GM12878 (cell line): ENCODE measurements at regions not wholly inside any gene's neighbourhood (a gene's known extent, or its start where the extent isn't known, plus 50 kb on each side); places are given as distances from the start of the nearest gene placed in this dataset.

Experiments used
- ATF2 ChIP-seq: IDR thresholded peaks from 2 replicates; pipeline ENCODE4 v1.6.1; 2012; ENCODE audit warnings: low read length, inconsistent platforms
- CEBPZ ChIP-seq: fragments of 150-350 bp; IDR thresholded peaks from 2 replicates; pipeline ENCODE4 v1.6.1; 2016; ENCODE audit warnings: low read depth, low read length
- FOXK2 ChIP-seq: fragments of 450-650 bp; IDR thresholded peaks from 2 replicates; pipeline ENCODE4 v1.6.1; 2017; ENCODE audit warnings: mild to moderate bottlenecking, moderate library complexity
- FOXM1 ChIP-seq: IDR thresholded peaks from 2 replicates; pipeline ENCODE4 v1.6.1; 2012; ENCODE audit warnings: low read depth, mild to moderate bottlenecking, inconsistent platforms, low read length, moderate library complexity
- HSF1 ChIP-seq: fragments of 150-350 bp; IDR thresholded peaks from 2 replicates; pipeline ENCODE4 v1.6.1; 2014; ENCODE audit warnings: mild to moderate bottlenecking, low read depth, low read length
- MEF2A ChIP-seq: IDR thresholded peaks from 2 replicates; pipeline ENCODE4 v1.6.1; 2011; ENCODE audit warnings: low read depth, mild to moderate bottlenecking, low read length, moderate library complexity; ENCODE audit not compliant: insufficient read depth
- MTA3 ChIP-seq: IDR thresholded peaks from 2 replicates; pipeline ENCODE4 v1.6.1; 2012; ENCODE audit warnings: low read length, inconsistent platforms, borderline replicate concordance
- PAX8 ChIP-seq: fragments of 450-650 bp; IDR thresholded peaks from 2 replicates; pipeline ENCODE4 v1.6.1; 2017; ENCODE audit warnings: mild to moderate bottlenecking, moderate library complexity
- PML ChIP-seq: IDR thresholded peaks from 2 replicates; pipeline ENCODE4 v1.6.1; 2012; ENCODE audit warnings: low read length, inconsistent platforms
- POLR2A ChIP-seq: IDR thresholded peaks from 2 replicates; pipeline ENCODE4 v1.6.1; 2011; ENCODE audit warnings: low read depth, mild to moderate bottlenecking, low read length
- PRDM15 ChIP-seq: fragments of 450-650 bp; formaldehyde crosslinking; IDR thresholded peaks from 2 replicates; pipeline ENCODE4 v1.4.0; 2020; ENCODE audit warnings: mild to moderate bottlenecking, moderate library complexity
- RAD51 ChIP-seq: fragments of 450-650 bp; IDR thresholded peaks from 2 replicates; pipeline ENCODE4 v1.6.1; 2016; ENCODE audit warnings: moderate library complexity, mild to moderate bottlenecking, inconsistent platforms
- SMC3 ChIP-seq: IDR thresholded peaks from 2 replicates; pipeline ENCODE4 v1.6.1; 2011; ENCODE audit warnings: low read length, improper control_type of control experiment, borderline replicate concordance
- SREBF1 ChIP-seq: IDR thresholded peaks from 2 replicates; pipeline ENCODE4 v1.6.1; 2012; ENCODE audit warnings: mild to moderate bottlenecking, low read length
- USF1 ChIP-seq: IDR thresholded peaks from 2 replicates; pipeline ENCODE4 v1.6.1; 2011; ENCODE audit warnings: borderline replicate concordance, low read depth, mild to moderate bottlenecking, moderate library complexity, mixed read lengths, low read length; ENCODE audit not compliant: insufficient read depth; ENCODE audit errors: extremely low read length
- USF2 ChIP-seq: IDR thresholded peaks from 2 replicates; pipeline ENCODE4 v1.6.1; 2011; ENCODE audit warnings: low read depth, low read length, improper control_type of control experiment, borderline replicate concordance
- YY1 ChIP-seq: IDR thresholded peaks from 2 replicates; pipeline ENCODE4 v1.6.1; 2011; ENCODE audit warnings: low read depth, mild to moderate bottlenecking, low read length
- ZNF274 ChIP-seq: IDR thresholded peaks from one replicate; pipeline ENCODE4 v1.8.0; 2011; ENCODE audit not compliant: insufficient read length, insufficient read depth
- ZNF384 ChIP-seq: IDR thresholded peaks from 2 replicates; pipeline ENCODE4 v1.6.1; 2012; ENCODE audit warnings: low read depth, mild to moderate bottlenecking, low read length, improper control_type of control experiment, borderline replicate concordance

- TF ChIP-seq SMC3, result peak; percentile 7; the same call in 1 of the 2 replicates
- no peak for TF ChIP-seq PAX8
- TF ChIP-seq CEBPZ, result no peak
- TF ChIP-seq ZNF384, result peak; percentile 91
- no peak for TF ChIP-seq USF2
- TF ChIP-seq SREBF1, result no peak
- TF ChIP-seq ZNF274, result no peak
- TF ChIP-seq MTA3, result peak; percentile 98
- TF ChIP-seq ATF2, result peak; percentile 100
- TF ChIP-seq YY1, result no peak
- no peak for TF ChIP-seq PRDM15 (CRISPR knock-in tag)
- no peak; the same call in 1 of the 2 replicates for TF ChIP-seq FOXK2
- TF ChIP-seq USF1, result no peak
- TF ChIP-seq POLR2A, result peak; percentile 58; the same call in 1 of the 2 replicates
- TF ChIP-seq PML, result 0 out of 2 replicates have a peak, but pooled peaks have one; percentile 83
- TF ChIP-seq FOXM1, result peak; percentile 99
- no peak for TF ChIP-seq RAD51
- no peak for TF ChIP-seq HSF1
- TF ChIP-seq MEF2A, result peak; percentile 99
Measured at GRCh38 chr13:22114630-22115311, 443.9 kb downstream of the FGF9 start (continued).
